ENCODE measurements at regions not wholly inside any gene's neighbourhood (a gene's known extent, or its start where the extent isn't known, plus 50 kb on each side); places are given as distances from the start of the nearest gene placed in this dataset.

DNA sequence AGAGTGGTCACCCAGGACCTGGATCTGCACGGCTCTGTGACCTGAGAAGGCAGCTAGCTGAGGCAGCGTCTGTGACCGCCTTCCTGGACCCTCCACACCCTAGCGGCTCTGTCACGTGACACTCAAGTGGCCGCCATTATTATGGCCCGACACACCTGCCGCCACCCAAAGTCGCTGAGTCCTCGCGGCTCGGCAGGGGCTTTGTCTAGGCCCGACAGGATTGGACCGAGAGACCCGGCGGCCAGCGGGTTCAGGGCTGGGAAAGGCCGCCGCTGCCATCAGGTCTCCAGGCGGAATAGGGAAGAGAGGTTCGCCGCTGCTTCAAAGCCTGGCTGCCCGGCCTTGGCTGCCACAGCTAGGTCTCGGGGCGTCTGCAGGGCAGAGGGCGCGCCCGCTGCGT is 1162.5 kb upstream of the LRRTM1 start (continued):
- TF ChIP-seq ZNF12 (CRISPR knock-in tag; IDR thresholded peaks at IDR 0.05) (peak; percentile 47; the same call in 1 of the 2 replicates), PPARD (CRISPR knock-in tag; IDR thresholded peaks at IDR 0.05) (no peak), MGA (IDR thresholded peaks at IDR 0.05) (no peak), CUX1 (CRISPR knock-in tag; IDR thresholded peaks at IDR 0.05) (no peak), NR4A1 (CRISPR knock-in tag; IDR thresholded peaks at IDR 0.05) (no peak), NR4A1 (tag; IDR thresholded peaks at IDR 0.05) (no peak), SMARCA4 (IDR thresholded peaks at IDR 0.05) (no peak), MNT (conservative IDR thresholded peaks at IDR 0.05) (no peak)
- TF ChIP-seq, protein P1, sequence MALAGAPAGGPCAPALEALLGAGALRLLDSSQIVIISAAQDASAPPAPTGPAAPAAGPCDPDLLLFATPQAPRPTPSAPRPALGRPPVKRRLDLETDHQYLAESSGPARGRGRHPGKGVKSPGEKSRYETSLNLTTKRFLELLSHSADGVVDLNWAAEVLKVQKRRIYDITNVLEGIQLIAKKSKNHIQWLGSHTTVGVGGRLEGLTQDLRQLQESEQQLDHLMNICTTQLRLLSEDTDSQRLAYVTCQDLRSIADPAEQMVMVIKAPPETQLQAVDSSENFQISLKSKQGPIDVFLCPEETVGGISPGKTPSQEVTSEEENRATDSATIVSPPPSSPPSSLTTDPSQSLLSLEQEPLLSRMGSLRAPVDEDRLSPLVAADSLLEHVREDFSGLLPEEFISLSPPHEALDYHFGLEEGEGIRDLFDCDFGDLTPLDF (CRISPR knock-in tag; IDR thresholded peaks at IDR 0.05) = no peak
